ENCODE measurements at regions not wholly inside any gene's neighbourhood (a gene's known extent, or its start where the extent isn't known, plus 50 kb on each side); places are given as distances from the start of the nearest gene placed in this dataset. TPM values are rescaled to one million over a fixed set of nuclear protein-coding genes. Genes with fewer than 3 reads are reported as not detected.
"Not testable (repeated sequence)": the region's sequence is repeated elsewhere in the genome, so short reads cannot be mapped to it uniquely, and the experiment has no call there.

DNA sequence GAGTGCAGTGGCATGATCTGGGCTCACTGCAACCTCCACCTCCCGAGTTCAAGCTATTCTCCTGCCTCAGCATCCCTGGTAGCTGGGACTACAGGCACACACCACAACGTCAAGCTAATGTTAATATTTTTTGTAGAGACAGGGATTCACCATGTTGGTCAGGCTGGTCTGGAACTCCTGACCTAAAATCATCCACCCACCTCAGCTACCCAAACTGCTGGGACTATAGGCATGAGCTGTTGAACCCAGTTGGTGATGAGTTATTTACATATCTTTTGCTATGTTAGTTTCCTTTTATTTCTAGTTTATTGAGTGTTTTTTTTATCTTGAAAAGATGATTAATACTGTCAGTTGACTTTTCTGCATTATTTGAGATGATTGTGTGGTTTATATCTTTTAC, 53.3 kb upstream of the GPR39 start:
- POLR2A ChIA-PET, CTCF ChIA-PET: not testable (repeated sequence)

DNA sequence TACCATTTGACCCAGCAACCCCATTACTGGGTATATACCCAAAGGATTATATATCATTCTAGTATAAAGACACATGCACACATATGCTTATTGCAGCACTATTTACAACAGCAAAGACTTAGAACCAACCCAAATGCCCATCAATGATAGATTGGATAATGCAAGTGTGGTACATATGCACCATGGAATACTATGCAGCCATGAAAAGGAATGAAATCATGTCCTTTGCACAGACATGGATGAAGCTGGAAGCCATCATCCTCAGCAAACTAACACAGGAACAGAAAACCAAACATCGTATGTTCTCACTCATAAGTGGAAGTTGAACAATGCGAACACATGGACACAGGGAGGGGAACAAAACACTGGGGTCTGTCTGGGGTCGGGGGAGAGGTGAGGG, 50.6 kb upstream of the GPR39 start:
- H3K27me3 Mint-ChIP-seq; H3K4me1 ChIP-seq (ENCODE audit: insufficient read depth, low read length); H3K36me3 ChIP-seq (ENCODE audit: insufficient read depth, low read length); H3K27ac ChIP-seq (ENCODE audit: low read depth in 1 of 2, low read length in 2 of 2); H3K27ac Mint-ChIP-seq; H3K27me3 ChIP-seq (ENCODE audit: control insufficient read depth in 1 of 2, insufficient read depth in 2 of 2, low read length in 2 of 2); H3K4me3 Mint-ChIP-seq; H3K4me3 ChIP-seq (ENCODE audit: low read length); CTCF ChIA-PET; H3K36me3 Mint-ChIP-seq (ENCODE audit: low read depth); DNase-seq; intact Hi-C loops (cut with DNase I, micrococcal nuclease); POLR2A ChIA-PET; ATAC-seq (ENCODE audit: poor library complexity); H3K4me1 Mint-ChIP-seq (ENCODE audit: low read depth): not testable (repeated sequence)
- H3K9me3 ChIP-seq (ENCODE audit: control insufficient read depth in 1 of 2, insufficient read depth in 1 of 2, low read length in 2 of 2) = peaks cover 0 to 11% of the 10 kb centered on the region in 2 experiments
- peaks cover 12% of the 10 kb centered on the region for H3K9me3 Mint-ChIP-seq

More for the DNA sequence above, 53.3 kb upstream of the GPR39 start:
- H3K27me3 Mint-ChIP-seq; H3K4me3 ChIP-seq (ENCODE audit: low read length); H3K36me3 Mint-ChIP-seq (ENCODE audit: low read depth); ATAC-seq (ENCODE audit: poor library complexity); intact Hi-C loops (cut with DNase I, micrococcal nuclease); H3K27ac ChIP-seq (ENCODE audit: low read depth in 1 of 2, low read length in 2 of 2); H3K4me1 ChIP-seq (ENCODE audit: insufficient read depth, low read length); H3K36me3 ChIP-seq (ENCODE audit: insufficient read depth, low read length); H3K27ac Mint-ChIP-seq; H3K4me3 Mint-ChIP-seq; H3K4me1 Mint-ChIP-seq (ENCODE audit: low read depth); H3K27me3 ChIP-seq (ENCODE audit: control insufficient read depth in 1 of 2, insufficient read depth in 2 of 2, low read length in 2 of 2); DNase-seq: not testable (repeated sequence)
- peaks cover 0 to 11% of the 10 kb centered on the region in 2 experiments for H3K9me3 ChIP-seq (ENCODE audit: control insufficient read depth in 1 of 2, insufficient read depth in 1 of 2, low read length in 2 of 2)
- peaks cover 15% of the 10 kb centered on the region for H3K9me3 Mint-ChIP-seq

DNA sequence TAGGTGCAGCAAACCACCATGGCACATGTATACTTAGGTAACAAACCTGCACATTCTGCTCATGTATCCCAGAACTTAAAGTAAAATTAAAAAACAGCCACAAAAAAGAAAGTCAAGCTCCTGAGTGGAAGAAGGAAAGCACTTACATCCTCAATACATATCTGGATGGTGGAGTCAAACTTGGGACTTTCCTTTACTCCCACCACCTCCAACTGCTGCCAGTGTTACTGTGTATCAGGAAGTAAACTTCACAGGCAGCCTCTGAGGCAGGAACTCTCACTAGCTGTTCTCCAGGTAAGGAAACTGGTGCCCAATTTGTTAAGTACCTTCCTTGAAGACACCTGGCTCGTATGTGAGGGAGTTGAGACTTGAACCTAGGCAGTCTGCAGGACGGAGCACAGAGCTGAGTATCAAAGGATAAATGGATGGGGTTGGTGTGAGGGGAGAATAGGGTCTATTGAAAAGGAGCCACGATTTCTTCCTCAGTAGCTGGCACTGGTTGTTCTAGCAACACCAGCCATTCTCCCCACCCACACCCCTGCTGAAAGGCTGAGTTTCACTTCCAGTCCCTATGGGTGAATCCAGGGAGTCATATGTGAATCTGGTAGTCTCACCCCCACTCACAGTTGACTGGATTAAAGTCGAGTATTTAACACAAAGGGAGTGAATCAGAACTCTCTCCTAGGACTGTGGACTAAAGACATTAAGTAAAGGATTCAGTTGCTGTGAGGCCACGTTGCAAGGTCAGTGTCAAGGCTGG, 50.0 kb upstream of the GPR39 start:
- H3K4me3 ChIP-seq (ENCODE audit: low read length) = no peak overlapping the region
- no peak overlapping the region for H3K4me3 Mint-ChIP-seq
- peaks cover 12% of the 10 kb centered on the region for H3K9me3 Mint-ChIP-seq
- no peaks in the 10 kb centered on the region for H3K4me1 ChIP-seq (ENCODE audit: insufficient read depth, low read length)
- no peak for ATAC-seq (ENCODE audit: poor library complexity)
- POLR2A ChIA-PET = no interaction called here
- H3K9me3 ChIP-seq (ENCODE audit: control insufficient read depth in 1 of 2, insufficient read depth in 1 of 2, low read length in 2 of 2) = peaks cover 0 to 6% of the 10 kb centered on the region in 2 experiments
- CTCF ChIA-PET = no interaction called here
- H3K36me3 Mint-ChIP-seq (ENCODE audit: low read depth) = no peaks in the 10 kb centered on the region
- H3K27me3 ChIP-seq (ENCODE audit: control insufficient read depth in 1 of 2, insufficient read depth in 2 of 2, low read length in 2 of 2) = no peaks in the 10 kb centered on the region
- H3K27ac ChIP-seq (ENCODE audit: low read depth in 1 of 2, low read length in 2 of 2) = no peak overlapping the region
- peaks cover 3% of the 10 kb centered on the region for H3K27me3 Mint-ChIP-seq
- H3K36me3 ChIP-seq (ENCODE audit: insufficient read depth, low read length) = no peaks in the 10 kb centered on the region
- no peaks in the 10 kb centered on the region for H3K4me1 Mint-ChIP-seq (ENCODE audit: low read depth)
- intact Hi-C loops (cut with DNase I, micrococcal nuclease) = no loop called here
- H3K27ac Mint-ChIP-seq = no peak overlapping the region
- no peak for DNase-seq
- TF ChIP-seq, protein P1, sequence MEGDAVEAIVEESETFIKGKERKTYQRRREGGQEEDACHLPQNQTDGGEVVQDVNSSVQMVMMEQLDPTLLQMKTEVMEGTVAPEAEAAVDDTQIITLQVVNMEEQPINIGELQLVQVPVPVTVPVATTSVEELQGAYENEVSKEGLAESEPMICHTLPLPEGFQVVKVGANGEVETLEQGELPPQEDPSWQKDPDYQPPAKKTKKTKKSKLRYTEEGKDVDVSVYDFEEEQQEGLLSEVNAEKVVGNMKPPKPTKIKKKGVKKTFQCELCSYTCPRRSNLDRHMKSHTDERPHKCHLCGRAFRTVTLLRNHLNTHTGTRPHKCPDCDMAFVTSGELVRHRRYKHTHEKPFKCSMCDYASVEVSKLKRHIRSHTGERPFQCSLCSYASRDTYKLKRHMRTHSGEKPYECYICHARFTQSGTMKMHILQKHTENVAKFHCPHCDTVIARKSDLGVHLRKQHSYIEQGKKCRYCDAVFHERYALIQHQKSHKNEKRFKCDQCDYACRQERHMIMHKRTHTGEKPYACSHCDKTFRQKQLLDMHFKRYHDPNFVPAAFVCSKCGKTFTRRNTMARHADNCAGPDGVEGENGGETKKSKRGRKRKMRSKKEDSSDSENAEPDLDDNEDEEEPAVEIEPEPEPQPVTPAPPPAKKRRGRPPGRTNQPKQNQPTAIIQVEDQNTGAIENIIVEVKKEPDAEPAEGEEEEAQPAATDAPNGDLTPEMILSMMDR (IDR thresholded peaks at IDR 0.05) = no peak

Small RNAs in the stretch of these regions (microRNA-seq; reads per million reads assigned to microRNA genes)
- gene MIR663B (ENCODE audit: borderline microRNAs expressed, borderline replicate concordance) = not detected
